Epithelial cell of proximal tubule (primary cell): ENCODE measurements at regions not wholly inside any gene's neighbourhood (a gene's known extent, or its start where the extent isn't known, plus 50 kb on each side); places are given as distances from the start of the nearest gene placed in this dataset.

Source experiments
- DNase-seq: peaks from one replicate; pipeline ENCODE4 v3.0.0-alpha.2; 2011; ENCODE audit warnings: low read depth
- H3K4me3 ChIP-seq: 2 replicates; pipeline ENCODE4 v1.5.1; 2011; ENCODE audit warnings: low read depth, mild to moderate bottlenecking, low read length
- TF ChIP-seq, protein P1 (sequence below): conservative IDR thresholded peaks from 2 replicates; pipeline ENCODE4 v1.5.1; 2012; ENCODE audit warnings: low read depth, mild to moderate bottlenecking, low read length

DNA sequence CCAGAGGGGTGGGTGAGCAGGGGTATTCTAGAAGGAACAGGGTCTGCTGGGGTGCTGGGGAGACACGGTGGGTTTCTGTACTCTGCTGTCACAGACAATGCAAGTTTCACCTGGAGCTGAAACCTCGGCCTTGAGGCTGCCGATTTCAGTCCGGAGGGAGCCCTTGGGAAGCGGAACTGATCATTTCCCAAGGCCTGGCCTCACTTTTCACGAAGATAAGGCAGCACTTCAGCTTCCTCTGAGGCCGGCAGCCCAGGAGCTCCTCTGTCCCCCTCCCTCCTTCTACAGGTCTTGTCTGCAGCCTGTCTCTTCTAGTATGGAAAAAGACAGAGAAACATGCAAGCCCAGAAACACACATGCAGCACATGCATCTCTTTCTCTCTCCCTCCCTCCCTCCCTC, 242.1 kb downstream of the CDC5L start:
- no peak for DNase-seq
- TF ChIP-seq, protein P1, sequence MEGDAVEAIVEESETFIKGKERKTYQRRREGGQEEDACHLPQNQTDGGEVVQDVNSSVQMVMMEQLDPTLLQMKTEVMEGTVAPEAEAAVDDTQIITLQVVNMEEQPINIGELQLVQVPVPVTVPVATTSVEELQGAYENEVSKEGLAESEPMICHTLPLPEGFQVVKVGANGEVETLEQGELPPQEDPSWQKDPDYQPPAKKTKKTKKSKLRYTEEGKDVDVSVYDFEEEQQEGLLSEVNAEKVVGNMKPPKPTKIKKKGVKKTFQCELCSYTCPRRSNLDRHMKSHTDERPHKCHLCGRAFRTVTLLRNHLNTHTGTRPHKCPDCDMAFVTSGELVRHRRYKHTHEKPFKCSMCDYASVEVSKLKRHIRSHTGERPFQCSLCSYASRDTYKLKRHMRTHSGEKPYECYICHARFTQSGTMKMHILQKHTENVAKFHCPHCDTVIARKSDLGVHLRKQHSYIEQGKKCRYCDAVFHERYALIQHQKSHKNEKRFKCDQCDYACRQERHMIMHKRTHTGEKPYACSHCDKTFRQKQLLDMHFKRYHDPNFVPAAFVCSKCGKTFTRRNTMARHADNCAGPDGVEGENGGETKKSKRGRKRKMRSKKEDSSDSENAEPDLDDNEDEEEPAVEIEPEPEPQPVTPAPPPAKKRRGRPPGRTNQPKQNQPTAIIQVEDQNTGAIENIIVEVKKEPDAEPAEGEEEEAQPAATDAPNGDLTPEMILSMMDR, result no peak
- no peak overlapping the region for H3K4me3 ChIP-seq

DNA sequence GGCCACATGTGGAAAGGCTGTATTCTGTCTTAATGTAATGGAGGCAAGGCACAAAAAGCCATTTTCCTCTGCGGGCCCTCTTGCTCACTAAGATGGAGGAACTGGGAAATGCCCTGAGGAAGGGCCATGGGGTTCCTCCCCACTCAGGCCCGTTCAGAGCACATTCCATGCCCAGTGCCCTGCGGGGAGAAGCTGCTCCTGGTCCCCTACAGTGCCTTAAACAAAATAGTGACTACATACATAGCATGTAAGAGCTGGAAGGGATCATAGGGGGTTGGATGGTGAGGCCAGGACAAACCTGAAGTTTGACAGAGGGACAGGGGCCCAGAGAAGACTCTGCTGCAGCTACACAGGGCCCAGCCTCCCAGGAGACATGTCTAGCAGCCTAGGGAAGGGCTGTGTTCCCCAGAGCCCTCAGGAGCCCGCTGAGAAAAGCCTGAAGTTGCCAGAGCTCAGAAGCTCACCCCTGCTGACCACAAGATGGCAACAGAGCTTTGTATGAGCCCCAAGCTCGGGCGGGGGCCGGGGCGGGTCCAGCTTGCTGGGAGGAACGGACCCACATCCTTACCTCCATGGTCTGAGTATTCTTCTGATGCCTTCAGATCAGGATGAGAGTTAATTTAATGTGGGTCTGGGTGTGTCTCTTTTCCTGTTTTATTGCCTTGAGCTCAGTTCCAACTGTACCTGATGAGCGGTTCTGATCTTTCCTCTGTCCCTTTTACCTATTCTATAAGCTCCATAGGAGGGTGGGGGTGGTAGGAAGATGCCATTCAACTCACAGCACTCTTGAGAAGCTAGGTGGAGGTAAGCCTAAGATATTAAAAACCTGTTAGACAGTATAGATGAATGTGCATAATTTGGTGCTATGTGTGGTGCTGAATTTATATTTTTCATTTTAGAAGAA, 242.9 kb downstream of the CDC5L start:
- TF ChIP-seq, protein P1, result peak; percentile 86
- no peak for DNase-seq
- H3K4me3 ChIP-seq, result no peak overlapping the region

DNA sequence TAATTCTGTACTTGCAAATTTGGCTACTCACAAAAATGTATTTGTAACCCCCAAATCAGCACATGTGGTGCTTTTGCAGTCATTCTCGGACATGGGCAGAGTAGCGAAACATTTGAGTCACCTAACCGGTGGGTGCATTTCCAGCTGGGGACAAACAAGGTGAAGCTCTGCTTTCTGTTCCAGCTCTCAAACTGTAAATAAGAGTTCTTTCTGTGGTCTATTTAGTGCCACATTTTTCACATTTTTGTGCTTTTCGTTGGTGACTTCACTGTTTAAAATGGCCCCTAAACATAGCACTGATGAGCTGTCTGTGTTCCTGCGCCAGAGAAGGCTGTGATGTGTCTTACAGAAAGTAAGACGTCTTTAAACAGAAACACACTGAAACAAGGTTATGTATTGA, 244.5 kb downstream of the CDC5L start:
- TF ChIP-seq, protein P1, result no peak
- no peak for DNase-seq

DNA sequence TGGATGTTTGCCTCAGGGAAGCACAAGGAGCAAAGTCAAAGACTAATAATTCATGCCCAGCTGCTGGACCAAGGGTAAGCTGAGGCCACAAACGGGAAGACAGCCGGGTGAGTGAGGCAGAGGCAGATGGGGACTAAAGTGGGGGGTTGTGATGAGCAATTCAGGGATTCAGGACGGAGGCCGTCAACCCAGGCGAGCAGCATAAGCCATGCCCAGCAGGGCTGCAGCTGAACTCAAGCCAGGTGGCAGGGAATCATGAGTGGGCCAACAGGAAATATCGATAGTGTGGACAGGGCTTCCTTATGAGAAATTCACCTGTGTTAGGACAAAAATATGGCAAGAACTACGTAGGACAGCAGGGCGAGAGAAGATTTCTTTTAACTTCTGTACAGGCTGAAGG, 246.8 kb downstream of the CDC5L start:
- no peak for DNase-seq
- no peak overlapping the region for H3K4me3 ChIP-seq
- TF ChIP-seq, protein P1, result no peak

More for the DNA sequence above, 244.5 kb downstream of the CDC5L start:
- H3K4me3 ChIP-seq, result no peak overlapping the region

DNA sequence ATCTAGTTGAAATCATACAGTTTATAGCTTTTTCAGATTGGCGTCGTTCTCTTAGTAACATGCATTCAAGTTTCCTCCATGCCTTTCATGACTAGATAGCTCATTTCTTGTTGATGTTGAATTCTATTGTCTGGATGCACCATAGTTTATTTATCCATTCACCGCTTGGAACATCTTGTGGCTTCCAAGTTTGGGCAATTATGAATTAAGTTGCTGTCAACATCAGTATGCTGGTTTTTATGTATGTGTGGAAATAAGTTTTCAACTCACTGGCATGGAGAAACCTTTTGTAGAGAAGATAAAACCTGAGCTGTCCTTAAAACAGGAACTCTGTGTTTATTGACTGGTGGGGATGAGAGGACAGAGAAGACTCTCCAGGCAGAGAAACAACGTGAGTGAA, 248.0 kb downstream of the CDC5L start:
- DNase-seq, result no peak
- TF ChIP-seq, protein P1, result no peak
- H3K4me3 ChIP-seq, result no peak overlapping the region

DNA sequence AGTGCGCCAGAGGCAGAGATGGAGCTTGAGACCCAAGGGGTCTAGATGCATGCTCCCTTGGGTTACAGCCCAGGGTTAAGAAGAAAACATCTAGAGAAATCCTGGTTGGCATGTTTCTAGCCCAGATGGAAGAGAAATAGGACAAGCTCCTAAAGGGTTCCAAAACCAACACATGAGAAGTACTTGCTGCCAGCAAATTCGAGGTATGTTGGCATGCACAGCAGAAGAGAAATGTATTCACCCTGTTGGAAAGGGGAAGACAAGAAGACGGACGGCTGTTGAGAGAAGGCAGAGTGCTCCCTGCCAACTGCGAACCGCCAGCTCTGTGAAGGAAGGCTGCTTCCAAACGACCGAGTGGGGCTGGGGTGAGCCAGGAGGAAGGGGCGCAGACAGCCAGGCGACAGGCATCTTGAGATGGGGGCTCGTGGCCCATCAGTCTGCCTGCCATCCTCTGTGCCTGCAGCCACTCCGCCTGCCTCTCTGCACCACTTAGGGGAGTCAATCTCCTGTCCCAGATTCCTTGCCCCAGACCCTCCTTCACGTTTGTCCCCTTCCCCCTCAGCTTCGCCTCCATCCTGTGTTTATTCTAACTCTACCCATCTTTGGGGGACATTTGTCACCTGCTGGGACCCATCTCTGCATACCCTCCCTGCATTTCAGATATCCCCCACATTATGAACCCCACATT, 249.2 kb downstream of the CDC5L start:
- TF ChIP-seq, protein P1, result no peak
- no peak overlapping the region for H3K4me3 ChIP-seq
- DNase-seq, result no peak
